ENCODE measurements at regions not wholly inside any gene's neighbourhood (a gene's known extent, or its start where the extent isn't known, plus 50 kb on each side); places are given as distances from the start of the nearest gene placed in this dataset.

GRCh38 chr7:53521638-53522184 is 486.3 kb downstream of the POM121L12 start:
- TF ChIP-seq CTCF (conservative IDR thresholded peaks at IDR 0.05; ENCODE audit: low read depth, low read length) = no peak
- no peak overlapping the region for H3K4me3 ChIP-seq (ENCODE audit: low read depth, low read length)
- DNase-seq (ENCODE audit: low read depth) = no peak

GRCh38 chr7:53539558-53539957 is 504.1 kb downstream of the POM121L12 start:
- no peak overlapping the region for H3K4me3 ChIP-seq (ENCODE audit: low read depth, low read length)
- TF ChIP-seq CTCF (conservative IDR thresholded peaks at IDR 0.05; ENCODE audit: low read depth, low read length) = no peak
- no peak for DNase-seq (ENCODE audit: low read depth)

- H3K4me3 ChIP-seq (ENCODE audit: low read depth, low read length) = no peak overlapping the region
- no peak for DNase-seq (ENCODE audit: low read depth)
- no peak for TF ChIP-seq CTCF (conservative IDR thresholded peaks at IDR 0.05; ENCODE audit: low read depth, low read length)
These were observed 506.0 kb downstream of the POM121L12 start for GRCh38 chr7:53541475-53541874.

- no peak overlapping the region for H3K4me3 ChIP-seq (ENCODE audit: low read depth, low read length)
- DNase-seq (ENCODE audit: low read depth) = no peak
- no peak for TF ChIP-seq CTCF (conservative IDR thresholded peaks at IDR 0.05; ENCODE audit: low read depth, low read length)
These were observed 506.7 kb downstream of the POM121L12 start for GRCh38 chr7:53542157-53542556.

Measured in choroid plexus epithelial cell (primary cell).